ENCODE measurements at regions not wholly inside any gene's neighbourhood (a gene's known extent, or its start where the extent isn't known, plus 50 kb on each side); places are given as distances from the start of the nearest gene placed in this dataset.

DNA sequence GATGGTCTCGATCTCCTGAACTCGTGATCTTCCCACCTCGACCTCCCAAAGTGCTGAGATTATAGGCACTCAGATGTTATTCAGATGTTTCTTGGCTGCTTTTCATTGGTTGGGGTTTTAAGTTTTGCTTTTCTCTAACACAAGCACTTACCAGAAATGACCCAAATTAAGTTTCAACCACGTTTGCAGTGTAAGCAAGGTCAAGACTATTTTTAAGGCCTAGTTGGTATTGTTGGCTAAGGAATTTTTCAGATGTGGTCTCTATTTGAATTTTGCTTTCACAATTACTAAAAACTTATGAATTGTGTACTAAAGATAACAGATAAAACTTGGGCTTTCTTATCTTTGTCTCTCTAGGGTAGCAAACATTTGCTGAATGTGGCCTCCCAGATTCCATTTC, 1756.9 kb upstream of the TENM3 start:
- TF ChIP-seq, protein P1, sequence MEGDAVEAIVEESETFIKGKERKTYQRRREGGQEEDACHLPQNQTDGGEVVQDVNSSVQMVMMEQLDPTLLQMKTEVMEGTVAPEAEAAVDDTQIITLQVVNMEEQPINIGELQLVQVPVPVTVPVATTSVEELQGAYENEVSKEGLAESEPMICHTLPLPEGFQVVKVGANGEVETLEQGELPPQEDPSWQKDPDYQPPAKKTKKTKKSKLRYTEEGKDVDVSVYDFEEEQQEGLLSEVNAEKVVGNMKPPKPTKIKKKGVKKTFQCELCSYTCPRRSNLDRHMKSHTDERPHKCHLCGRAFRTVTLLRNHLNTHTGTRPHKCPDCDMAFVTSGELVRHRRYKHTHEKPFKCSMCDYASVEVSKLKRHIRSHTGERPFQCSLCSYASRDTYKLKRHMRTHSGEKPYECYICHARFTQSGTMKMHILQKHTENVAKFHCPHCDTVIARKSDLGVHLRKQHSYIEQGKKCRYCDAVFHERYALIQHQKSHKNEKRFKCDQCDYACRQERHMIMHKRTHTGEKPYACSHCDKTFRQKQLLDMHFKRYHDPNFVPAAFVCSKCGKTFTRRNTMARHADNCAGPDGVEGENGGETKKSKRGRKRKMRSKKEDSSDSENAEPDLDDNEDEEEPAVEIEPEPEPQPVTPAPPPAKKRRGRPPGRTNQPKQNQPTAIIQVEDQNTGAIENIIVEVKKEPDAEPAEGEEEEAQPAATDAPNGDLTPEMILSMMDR (conservative IDR thresholded peaks at IDR 0.05) = no peak
- TF ChIP-seq ZFX (IDR thresholded peaks at IDR 0.05) = no peak

Data from C4-2B (cell line).